ENCODE measurements at regions not wholly inside any gene's neighbourhood (a gene's known extent, or its start where the extent isn't known, plus 50 kb on each side); places are given as distances from the start of the nearest gene placed in this dataset.

DNA sequence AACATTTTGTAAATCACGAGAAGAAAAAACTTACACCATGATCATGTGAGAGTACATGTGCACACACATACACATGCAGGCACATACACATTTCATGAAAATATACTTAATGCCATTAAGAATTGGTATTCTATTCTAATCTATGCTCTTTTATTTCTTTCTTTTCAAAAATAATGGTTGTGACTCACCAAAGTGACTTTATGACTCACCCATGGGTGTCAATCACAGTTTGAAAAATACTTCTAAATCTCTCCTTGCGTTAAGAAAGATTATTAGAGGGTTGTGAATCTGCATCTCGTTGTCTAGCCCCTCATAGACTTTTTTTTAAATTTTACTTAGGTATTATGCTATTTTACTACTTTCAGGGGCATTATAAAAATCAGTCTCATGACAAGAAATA lies 254.2 kb downstream of the TUSC7 start (continued):
- TF ChIP-seq STAT6 (CRISPR knock-in tag; IDR thresholded peaks at IDR 0.05) (no peak), ZBTB7A (IDR thresholded peaks at IDR 0.05; ENCODE audit: borderline replicate concordance, control insufficient read depth, low read depth, low read length) (no peak), MGA (IDR thresholded peaks at IDR 0.05) (no peak)

All from K562 (cell line).